CD8-positive, alpha-beta memory T cell (primary cell): ENCODE measurements at regions not wholly inside any gene's neighbourhood (a gene's known extent, or its start where the extent isn't known, plus 50 kb on each side); places are given as distances from the start of the nearest gene placed in this dataset.
A peak's percentile ranks its signal among the peaks of the same experiment; 100 is the strongest.

Source experiments
- CTCF ChIA-PET: fragments of 350-600 bp; sonication (Branson Sonifier 250); formaldehyde crosslinking; loops from one replicate; lab custom pipeline; 2021; ENCODE audit warnings: antibody characterized with exemption; lab: Charles Lee
- POLR2A ChIA-PET: fragments of 350-600 bp; sonication (Branson Sonifier 250); formaldehyde crosslinking; loops from one replicate; lab custom pipeline; 2021; ENCODE audit warnings: antibody characterized with exemption; lab: Charles Lee
- DNase-seq, 5 donors: peaks; one replicate each; pipeline versions ENCODE4 v3.0.0 to v3.0.0-alpha.2; 2020 to 2022; ENCODE audit warnings: mixed read lengths in 1 of 5
- H3K27ac ChIP-seq: one replicate; pipeline ENCODE4 v1.7.0; 2013; ENCODE audit warnings: low read depth, mild to moderate bottlenecking, low read length, moderate library complexity
- H3K27me3 ChIP-seq: 2 replicates; pipeline ENCODE4 v1.7.0; 2013; ENCODE audit warnings: low read length, mild to moderate bottlenecking; ENCODE audit not compliant: insufficient read depth, poor library complexity, severe bottlenecking
- H3K36me3 ChIP-seq: 2 replicates; pipeline ENCODE4 v1.7.0; 2013; ENCODE audit warnings: mild to moderate bottlenecking, low read length, moderate library complexity; ENCODE audit not compliant: insufficient read depth
- H3K4me1 ChIP-seq: 2 replicates; pipeline ENCODE4 v1.7.0; 2013; ENCODE audit warnings: mild to moderate bottlenecking, low read length, moderate library complexity; ENCODE audit not compliant: insufficient read depth
- H3K4me3 ChIP-seq: 2 replicates; pipeline ENCODE4 v1.7.0; 2013; ENCODE audit warnings: mild to moderate bottlenecking, low read length
- H3K9me3 ChIP-seq: 2 replicates; pipeline ENCODE4 v1.7.0; 2013; ENCODE audit warnings: mild to moderate bottlenecking, low read length
- H3K27ac Mint-ChIP-seq, 8 donors: one replicate each; pipeline ENCODE4 v1.8.0; 2020 to 2021; ENCODE audit warnings: mixed read lengths in 8 of 8, mild to moderate bottlenecking in 6 of 8, inconsistent platforms in 3 of 8, moderate library complexity in 3 of 8
- H3K27me3 Mint-ChIP-seq, 2 donors: one replicate each; pipeline ENCODE4 v1.8.0; 2020 to 2021; ENCODE audit warnings: mixed read lengths in 2 of 2, mild to moderate bottlenecking in 1 of 2, moderate library complexity in 1 of 2
- H3K36me3 Mint-ChIP-seq, 3 donors: one replicate each; pipeline ENCODE4 v1.8.0; 2020 to 2021; ENCODE audit warnings: mixed read lengths in 3 of 3, inconsistent platforms in 1 of 3, mild to moderate bottlenecking in 1 of 3
- H3K4me1 Mint-ChIP-seq, 3 donors: one replicate each; pipeline ENCODE4 v1.8.0; 2020 to 2021; ENCODE audit warnings: mixed read lengths in 3 of 3, inconsistent platforms in 1 of 3, mild to moderate bottlenecking in 1 of 3
- H3K4me3 Mint-ChIP-seq, 7 donors: one replicate each; pipeline ENCODE4 v1.8.0; 2020 to 2021; ENCODE audit warnings: mixed read lengths in 7 of 7, mild to moderate bottlenecking in 6 of 7, moderate library complexity in 4 of 7, inconsistent platforms in 2 of 7
- H3K9me3 Mint-ChIP-seq, 5 donors: one replicate each; pipeline ENCODE4 v1.8.0; 2020 to 2022; ENCODE audit warnings: mixed read lengths in 5 of 5, mild to moderate bottlenecking in 3 of 5, moderate library complexity in 2 of 5, inconsistent platforms in 1 of 5

GRCh38 chr14:87491816-87492215 lies 501.2 kb downstream of the GALC start:
- Histone ChIP-seq H3K27me3 (no peaks in the 10 kb centered on the region), H3K9me3 (no peaks in the 10 kb centered on the region), H3K36me3 (no peaks in the 10 kb centered on the region), H3K27ac (no peak overlapping the region), H3K4me3 (no peak overlapping the region), H3K4me1 (no peaks in the 10 kb centered on the region)
- H3K27ac Mint-ChIP-seq = no peak overlapping the region
- CTCF ChIA-PET = no interaction called here
- DNase-seq = no peak
- POLR2A ChIA-PET = no interaction called here
- H3K36me3 Mint-ChIP-seq = no peaks in the 10 kb centered on the region
- no peaks in the 10 kb centered on the region for H3K27me3 Mint-ChIP-seq
- H3K4me3 Mint-ChIP-seq = no peak overlapping the region
- peaks cover 0 to 13% (median 3%) of the 10 kb centered on the region in 5 donors for H3K9me3 Mint-ChIP-seq
- H3K4me1 Mint-ChIP-seq = no peaks in the 10 kb centered on the region

GRCh38 chr14:87489196-87489819 lies 503.7 kb downstream of the GALC start:
- no peaks in the 10 kb centered on the region for H3K27me3 Mint-ChIP-seq
- ChIA-PET POLR2A (no interaction called here), CTCF (no interaction called here)
- H3K36me3 ChIP-seq = no peaks in the 10 kb centered on the region
- no peaks in the 10 kb centered on the region for H3K9me3 ChIP-seq
- H3K4me1 ChIP-seq = no peaks in the 10 kb centered on the region
- H3K4me1 Mint-ChIP-seq = no peaks in the 10 kb centered on the region
- no peak overlapping the region for H3K4me3 ChIP-seq
- DNase-seq = no peak
- no peak overlapping the region for H3K27ac ChIP-seq
- no peak overlapping the region for H3K4me3 Mint-ChIP-seq
- H3K9me3 Mint-ChIP-seq = peaks cover 0 to 13% (median 6%) of the 10 kb centered on the region in 5 donors
- no peaks in the 10 kb centered on the region for H3K36me3 Mint-ChIP-seq
- H3K27ac Mint-ChIP-seq = no peak overlapping the region
- H3K27me3 ChIP-seq = no peaks in the 10 kb centered on the region

GRCh38 chr14:87483271-87484260 lies 509.4 kb downstream of the GALC start:
- H3K27me3 Mint-ChIP-seq = no peaks in the 10 kb centered on the region
- ChIA-PET POLR2A (no interaction called here), CTCF (no interaction called here)
- no peak overlapping the region for H3K4me3 Mint-ChIP-seq
- H3K27ac Mint-ChIP-seq = no peak overlapping the region
- Histone ChIP-seq H3K9me3 (no peaks in the 10 kb centered on the region), H3K27ac (no peak overlapping the region), H3K27me3 (no peaks in the 10 kb centered on the region), H3K4me1 (no peaks in the 10 kb centered on the region), H3K4me3 (no peak overlapping the region), H3K36me3 (no peaks in the 10 kb centered on the region)
- H3K9me3 Mint-ChIP-seq = peaks cover 0 to 13% (median 8%) of the 10 kb centered on the region in 5 donors
- no peak for DNase-seq
- no peaks in the 10 kb centered on the region for H3K4me1 Mint-ChIP-seq
- no peaks in the 10 kb centered on the region for H3K36me3 Mint-ChIP-seq

DNA sequence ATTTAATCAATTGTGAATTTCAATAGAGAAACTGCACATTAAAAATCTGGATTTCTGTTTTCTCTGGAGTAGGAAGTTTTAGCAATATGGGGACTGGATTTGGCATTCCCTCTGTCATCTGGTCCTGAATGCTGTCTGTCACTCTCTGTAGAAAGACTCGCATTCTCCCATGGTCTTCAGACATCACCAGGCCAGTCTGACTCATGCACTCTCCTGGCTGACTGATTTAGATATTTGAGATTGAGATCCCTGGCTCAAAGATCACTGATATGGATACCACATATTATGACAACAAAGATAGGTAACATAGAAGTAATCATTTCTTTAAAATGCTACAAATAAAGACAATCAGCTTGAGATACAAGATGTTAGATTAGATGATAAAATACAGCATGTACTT lies 524.5 kb downstream of the GALC start:
- no peaks in the 10 kb centered on the region for H3K36me3 Mint-ChIP-seq
- CTCF ChIA-PET = no interaction called here

GRCh38 chr14:87467578-87467977 lies 525.4 kb downstream of the GALC start:
- Mint-ChIP-seq H3K27me3 (no peaks in the 10 kb centered on the region), H3K4me3 (no peak overlapping the region), H3K27ac (no peak overlapping the region), H3K36me3 (no peaks in the 10 kb centered on the region), H3K4me1 (no peaks in the 10 kb centered on the region), H3K9me3 (peaks cover 0 to 7% (median 3%) of the 10 kb centered on the region in 5 donors)
- ChIA-PET CTCF (no interaction called here), POLR2A (no interaction called here)
- Histone ChIP-seq H3K4me1 (no peaks in the 10 kb centered on the region), H3K36me3 (no peaks in the 10 kb centered on the region), H3K4me3 (no peak overlapping the region), H3K9me3 (no peaks in the 10 kb centered on the region), H3K27ac (no peak overlapping the region), H3K27me3 (no peaks in the 10 kb centered on the region)
- no peak for DNase-seq

More for the DNA sequence above, 524.5 kb downstream of the GALC start:
- Mint-ChIP-seq H3K9me3 (peaks cover 0 to 7% (median 2%) of the 10 kb centered on the region in 5 donors), H3K27me3 (no peaks in the 10 kb centered on the region), H3K4me3 (no peak overlapping the region), H3K27ac (no peak overlapping the region), H3K4me1 (no peaks in the 10 kb centered on the region)
- no peak overlapping the region for H3K27ac ChIP-seq
- H3K36me3 ChIP-seq = no peaks in the 10 kb centered on the region
- POLR2A ChIA-PET = no interaction called here
- H3K4me3 ChIP-seq = no peak overlapping the region
- no peaks in the 10 kb centered on the region for H3K9me3 ChIP-seq
- DNase-seq = no peak
- H3K27me3 ChIP-seq = no peaks in the 10 kb centered on the region
- no peaks in the 10 kb centered on the region for H3K4me1 ChIP-seq

- H3K4me1 ChIP-seq = no peaks in the 10 kb centered on the region
- Mint-ChIP-seq H3K4me1 (no peaks in the 10 kb centered on the region), H3K9me3 (peaks cover 0 to 6% (median 3%) of the 10 kb centered on the region in 5 donors), H3K27me3 (peaks cover 0 to 1% of the 10 kb centered on the region in 2 donors), H3K36me3 (no peaks in the 10 kb centered on the region), H3K27ac (no peak overlapping the region), H3K4me3 (no peak overlapping the region)
- H3K36me3 ChIP-seq = no peaks in the 10 kb centered on the region
- H3K27me3 ChIP-seq = no peaks in the 10 kb centered on the region
- H3K9me3 ChIP-seq = no peaks in the 10 kb centered on the region
- CTCF ChIA-PET = no interaction called here
- POLR2A ChIA-PET = no interaction called here
- no peak overlapping the region for H3K27ac ChIP-seq
- no peak overlapping the region for H3K4me3 ChIP-seq
- DNase-seq = no peak
These were observed 527.2 kb downstream of the GALC start for GRCh38 chr14:87465770-87466169.

GRCh38 chr14:87461704-87462103 lies 531.3 kb downstream of the GALC start:
- Mint-ChIP-seq H3K36me3 (no peaks in the 10 kb centered on the region), H3K27me3 (peaks cover 0 to 1% of the 10 kb centered on the region in 2 donors), H3K9me3 (peaks cover 0 to 7% (median 3%) of the 10 kb centered on the region in 5 donors), H3K4me1 (no peaks in the 10 kb centered on the region), H3K27ac (no peak overlapping the region), H3K4me3 (no peak overlapping the region)
- ChIA-PET POLR2A (no interaction called here), CTCF (no interaction called here)
- no peaks in the 10 kb centered on the region for H3K4me1 ChIP-seq
- no peaks in the 10 kb centered on the region for H3K36me3 ChIP-seq
- no peaks in the 10 kb centered on the region for H3K9me3 ChIP-seq
- no peak overlapping the region for H3K27ac ChIP-seq
- no peak for DNase-seq
- H3K27me3 ChIP-seq = no peaks in the 10 kb centered on the region
- no peak overlapping the region for H3K4me3 ChIP-seq

DNA sequence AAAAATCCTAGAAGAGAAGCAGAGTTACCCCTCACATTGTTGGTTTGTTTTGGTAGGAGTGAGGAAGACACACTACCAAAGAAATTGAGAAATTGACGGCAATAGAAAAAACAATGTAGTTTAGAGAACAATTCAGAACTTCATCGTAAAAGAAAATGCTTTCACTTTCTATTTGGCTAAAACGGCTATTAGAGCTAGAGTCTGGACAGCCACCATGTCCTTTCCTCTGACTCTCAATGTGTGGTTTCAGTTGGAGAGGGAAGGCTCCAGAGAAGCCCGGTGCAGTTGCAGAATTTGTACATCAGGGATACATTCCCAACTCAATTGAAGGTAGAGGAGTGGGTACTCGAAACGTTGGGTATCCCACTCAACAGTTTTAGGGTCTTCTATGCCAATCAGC lies 535.3 kb downstream of the GALC start:
- no peaks in the 10 kb centered on the region for H3K36me3 ChIP-seq
- H3K9me3 Mint-ChIP-seq = peaks cover 4 to 12% (median 5%) of the 10 kb centered on the region in 5 donors
- peaks cover 0 to 1% of the 10 kb centered on the region in 2 donors for H3K27me3 Mint-ChIP-seq
- POLR2A ChIA-PET = no interaction called here
- H3K27ac ChIP-seq = no peak overlapping the region
- no peak overlapping the region for H3K4me3 ChIP-seq
- H3K36me3 Mint-ChIP-seq = no peaks in the 10 kb centered on the region
- H3K27me3 ChIP-seq = no peaks in the 10 kb centered on the region
- CTCF ChIA-PET = no interaction called here
- peak overlapping the region in 2 of 7 donors; percentile 67 to 69 for H3K4me3 Mint-ChIP-seq
- no peak overlapping the region for H3K27ac Mint-ChIP-seq
- DNase-seq = no peak
- no peaks in the 10 kb centered on the region for H3K4me1 ChIP-seq
- no peaks in the 10 kb centered on the region for H3K9me3 ChIP-seq
- H3K4me1 Mint-ChIP-seq = no peaks in the 10 kb centered on the region
